Transverse colon (tissue), 3 donors: ENCODE measurements at regions not wholly inside any gene's neighbourhood (a gene's known extent, or its start where the extent isn't known, plus 50 kb on each side); places are given as distances from the start of the nearest gene placed in this dataset.

Experiments
- CTCF ChIP-seq, 5 experiments: fragments of 200-600 bp in 3 of 5; fragments of 450-650 bp in 2 of 5; sonication (generic) in 3 of 5; IDR thresholded peaks; 1 replicate in 2 of 5; 2 replicates in 3 of 5; pipeline ENCODE4 v1.5.1; 2016 to 2017; ENCODE audit warnings: antibody characterized with exemption in 5 of 5, inconsistent platforms in 3 of 5, mild to moderate bottlenecking in 2 of 5, moderate library complexity in 1 of 5
- POLR2A ChIP-seq: fragments of 450-650 bp; IDR thresholded peaks from one replicate; pipeline ENCODE4 v1.6.1; 2016; ENCODE audit warnings: antibody characterized with exemption, mild to moderate bottlenecking, moderate library complexity

DNA sequence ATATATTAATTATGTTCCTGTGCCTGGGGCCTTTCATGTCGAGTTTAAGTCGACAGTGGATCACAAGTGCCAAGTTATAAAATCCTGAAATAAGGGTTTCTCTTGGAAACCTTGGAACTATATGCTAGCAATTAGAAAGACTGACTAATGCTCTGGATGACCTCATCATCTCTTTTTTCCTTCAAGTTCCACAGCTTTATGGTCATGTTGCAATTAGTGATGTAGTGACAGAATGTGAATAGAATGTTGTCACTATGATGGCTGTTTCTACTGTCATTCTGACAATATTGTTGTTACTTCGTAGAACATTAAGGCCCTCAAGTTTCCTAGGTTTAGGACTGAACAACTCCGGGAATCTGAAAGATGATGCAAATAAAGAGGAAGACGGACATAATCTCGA lies 368.0 kb upstream of the SEMA6A start:
- TF ChIP-seq CTCF (IDR thresholded peaks at IDR 0.05) (no peak), POLR2A (no peak)
